VCaP (cell line): ENCODE measurements at regions not wholly inside any gene's neighbourhood (a gene's known extent, or its start where the extent isn't known, plus 50 kb on each side); places are given as distances from the start of the nearest gene placed in this dataset.
A peak's percentile ranks its signal among the peaks of the same experiment; 100 is the strongest.

Experiments
- H3K27ac ChIP-seq: fragments of 450-650 bp; 2 replicates; pipeline ENCODE4 v1.5.1; 2017
- CTCF ChIP-seq: fragments of 450-650 bp; conservative IDR thresholded peaks from 2 replicates; pipeline ENCODE4 v1.5.1; 2017; ENCODE audit warnings: mild to moderate bottlenecking, moderate library complexity

GRCh38 chr18:49707599-49707998, 105.7 kb downstream of the ACAA2 start:
- no peak overlapping the region for H3K27ac ChIP-seq
- TF ChIP-seq CTCF = no peak

- TF ChIP-seq CTCF = no peak
- peak overlapping the region; percentile 47 for H3K27ac ChIP-seq
Observed at GRCh38 chr18:49704334-49704733, 109.0 kb downstream of the ACAA2 start.

GRCh38 chr18:49701190-49701589, 112.1 kb downstream of the ACAA2 start:
- no peak overlapping the region for H3K27ac ChIP-seq
- no peak for TF ChIP-seq CTCF

GRCh38 chr18:49699303-49699702, 114.0 kb downstream of the ACAA2 start:
- no peak overlapping the region for H3K27ac ChIP-seq
- TF ChIP-seq CTCF = no peak

- TF ChIP-seq CTCF = no peak
- H3K27ac ChIP-seq = no peak overlapping the region
Observed at GRCh38 chr18:49698525-49699025, 114.8 kb downstream of the ACAA2 start.

GRCh38 chr18:49697757-49698524, 115.4 kb downstream of the ACAA2 start:
- TF ChIP-seq CTCF = no peak
- H3K27ac ChIP-seq = no peak overlapping the region

- no peak for TF ChIP-seq CTCF
- no peak overlapping the region for H3K27ac ChIP-seq
Observed at GRCh38 chr18:49697049-49697448, 116.3 kb downstream of the ACAA2 start.
